GM19035 (cell line): ENCODE measurements at regions not wholly inside any gene's neighbourhood (a gene's known extent, or its start where the extent isn't known, plus 50 kb on each side); places are given as distances from the start of the nearest gene placed in this dataset.
"Not testable (repeated sequence)": the region's sequence is repeated elsewhere in the genome, so short reads cannot be mapped to it uniquely, and the experiment has no call there.

Source experiments
- ATAC-seq: cut with Tn5 transposase; IDR thresholded peaks from one replicate; pipeline ENCODE4 v1.9.1; 2021; ENCODE audit not compliant: unreplicated experiment

DNA sequence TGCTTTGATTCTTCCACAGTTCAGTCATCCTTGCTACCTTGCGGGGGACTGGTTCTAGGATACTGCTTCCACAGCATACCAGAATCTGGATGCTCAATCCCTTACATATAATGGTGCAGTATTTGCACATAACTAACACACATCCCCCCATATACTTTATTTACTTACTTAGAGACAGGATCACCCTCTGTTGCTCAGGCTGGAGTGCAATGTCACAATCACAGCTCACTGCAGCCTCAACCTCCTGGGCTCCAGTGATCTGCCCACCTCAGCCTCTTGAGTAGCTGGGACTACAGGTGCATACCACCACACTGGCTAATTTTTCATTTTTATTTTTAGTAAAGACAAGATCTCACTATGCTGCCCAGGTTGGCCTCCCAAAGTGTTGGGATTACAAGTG lies 112.2 kb downstream of the GOSR1 start:
- ATAC-seq = no peak

DNA sequence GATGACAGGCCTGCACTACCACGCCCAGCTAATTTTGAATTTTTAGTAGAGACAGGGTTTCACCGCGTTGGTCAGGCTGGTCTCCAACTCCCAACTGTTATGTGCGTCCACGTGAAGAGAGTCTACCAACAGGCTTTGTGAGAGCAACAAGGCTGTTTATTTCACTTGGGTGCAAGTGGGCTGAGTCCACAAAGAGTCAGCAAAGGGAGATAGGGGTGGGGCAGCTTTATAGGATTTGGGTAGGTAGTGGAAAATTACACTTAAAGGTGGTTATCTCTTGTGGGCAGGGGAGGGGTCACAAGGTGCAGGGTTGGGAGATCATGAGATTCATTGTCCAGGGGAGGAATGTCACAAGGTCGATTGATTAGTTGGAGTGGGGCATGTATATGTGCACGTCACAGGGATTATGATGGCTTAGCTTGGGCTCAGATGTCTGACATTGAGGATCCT lies 111.6 kb downstream of the GOSR1 start:
- ATAC-seq = no peak

DNA sequence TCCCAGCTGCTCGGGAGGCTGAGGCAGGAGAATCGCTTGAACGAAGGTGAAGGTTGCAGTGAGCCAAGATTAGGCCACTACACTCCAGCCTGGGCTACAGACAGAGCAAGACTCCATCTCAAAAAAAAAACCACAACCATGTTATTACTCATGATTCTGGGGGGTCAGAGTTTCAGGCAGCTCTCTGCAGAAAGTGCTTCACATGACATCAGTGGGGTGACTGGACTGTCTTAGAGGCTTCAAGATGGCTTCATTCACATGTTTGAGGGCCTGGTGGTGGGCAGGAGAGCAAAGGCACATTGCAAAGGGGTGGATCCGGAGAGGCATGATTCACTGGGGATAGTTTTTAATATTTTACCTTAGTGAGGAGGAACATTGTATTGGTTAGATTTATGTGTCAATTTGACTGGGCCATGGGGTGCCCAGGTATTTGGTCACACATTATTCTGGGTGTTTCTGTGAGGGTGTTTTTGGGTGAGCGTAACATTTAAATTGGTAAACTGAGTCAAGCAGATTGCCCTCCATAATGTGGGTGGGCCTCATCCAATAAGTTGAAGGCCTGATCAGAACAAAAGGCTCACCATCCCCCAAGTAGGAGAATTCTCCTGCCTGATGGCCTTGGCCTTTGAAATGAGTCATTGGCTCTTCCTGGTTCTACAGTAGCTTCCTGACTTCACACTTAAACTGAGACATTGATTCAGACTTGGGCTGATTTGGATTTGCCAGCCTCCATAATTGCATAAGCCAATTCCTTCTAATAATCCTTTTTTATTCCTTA lies 109.8 kb downstream of the GOSR1 start:
- no peak for ATAC-seq

GRCh38 chr17:30584810-30585209 lies 107.6 kb downstream of the GOSR1 start:
- no peak for ATAC-seq

GRCh38 chr17:30580916-30581315 lies 103.7 kb downstream of the GOSR1 start:
- ATAC-seq = no peak

DNA sequence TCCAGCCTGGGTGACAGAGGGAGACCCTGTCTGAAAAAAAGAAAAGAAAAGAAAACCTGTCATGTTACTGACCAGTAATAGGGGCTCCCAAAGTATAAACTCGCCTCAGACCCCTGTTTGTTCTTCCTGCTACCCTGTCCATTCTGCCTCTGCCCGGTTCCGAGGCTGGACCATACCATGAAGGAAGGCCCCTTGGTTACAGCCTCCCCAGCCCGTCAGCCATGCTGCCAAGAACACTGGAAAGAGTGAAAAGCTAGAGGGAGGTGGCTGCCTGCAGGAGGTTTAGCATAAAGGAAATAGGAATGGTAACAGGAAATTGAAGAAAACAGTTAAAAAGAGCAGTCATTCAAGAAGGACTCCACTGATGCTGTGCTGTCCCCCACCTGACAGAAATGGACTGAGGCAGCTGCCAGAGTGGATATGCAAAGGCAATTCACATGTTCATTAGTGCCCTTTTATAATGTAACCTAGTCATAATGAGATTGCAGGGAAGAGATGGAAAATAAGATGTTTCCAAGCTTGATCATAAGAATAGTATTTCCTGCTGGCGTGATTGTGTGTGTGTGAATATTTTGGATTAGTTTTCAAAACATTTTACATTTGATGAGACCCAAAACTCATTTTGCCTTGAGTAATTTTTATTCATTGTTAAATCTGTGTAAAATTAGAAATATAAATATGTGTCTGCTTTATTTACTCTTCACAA lies 102.6 kb downstream of the GOSR1 start:
- no peak for ATAC-seq

DNA sequence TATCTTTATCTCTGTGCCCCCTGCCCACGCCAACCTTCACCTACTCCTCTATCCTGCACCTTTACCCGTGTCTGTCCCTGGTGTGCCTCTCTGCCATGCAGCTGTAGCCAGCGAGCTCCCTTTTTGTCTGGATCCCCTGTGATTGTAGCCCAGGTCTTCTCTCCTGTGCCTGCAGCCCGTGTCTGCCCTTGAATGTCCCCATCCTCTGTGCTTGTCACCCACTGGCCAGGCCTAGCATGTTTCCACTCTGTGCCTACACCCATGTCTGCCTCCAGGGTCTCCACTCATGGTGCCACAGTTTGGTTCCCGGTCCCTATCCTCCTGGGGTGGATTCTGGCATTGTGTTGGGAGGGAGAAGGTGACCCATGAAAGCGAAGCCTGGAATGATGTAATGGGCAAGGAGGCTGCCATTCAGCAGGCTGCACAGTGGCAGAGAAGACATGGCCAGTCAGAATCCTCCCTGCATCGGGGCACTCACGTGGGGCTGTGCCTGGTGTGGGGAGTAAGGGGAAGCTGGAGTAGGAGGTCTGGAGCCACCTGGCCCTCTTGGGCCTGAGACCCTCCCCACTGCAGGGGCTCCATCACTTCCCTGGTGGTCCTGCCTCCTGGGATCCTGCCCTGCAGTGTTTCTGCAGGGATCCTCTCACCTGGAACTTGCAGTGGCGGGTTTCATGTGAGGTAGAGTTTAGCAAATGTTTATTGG lies 101.0 kb downstream of the GOSR1 start:
- ATAC-seq = not testable (repeated sequence)
